Lower lobe of right lung (tissue), 2 donors: ENCODE measurements at regions not wholly inside any gene's neighbourhood (a gene's known extent, or its start where the extent isn't known, plus 50 kb on each side); places are given as distances from the start of the nearest gene placed in this dataset.

ENCODE experiments used
- ATAC-seq, 2 donors: fragments of 200-7000 bp; cut with Tn5 transposase; one replicate each; pipeline ENCODE4 v1.9.1; 2020 to 2022; ENCODE audit warnings: mild to moderate bottlenecking in 2 of 2, moderate library complexity in 2 of 2
- DNase-seq: peaks from one replicate; pipeline ENCODE4 v3.0.0-alpha.2; 2020
- H3K27ac ChIP-seq: fragments of 200-600 bp; one replicate; pipeline ENCODE4 v1.8.0; 2022
- H3K27me3 ChIP-seq: fragments of 200-600 bp; one replicate; pipeline ENCODE4 v1.8.0; 2022; ENCODE audit warnings: low read depth
- H3K36me3 ChIP-seq: fragments of 200-600 bp; one replicate; pipeline ENCODE4 v1.8.0; 2022; ENCODE audit warnings: mild to moderate bottlenecking
- H3K4me1 ChIP-seq: fragments of 200-600 bp; one replicate; pipeline ENCODE4 v1.8.0; 2022
- H3K4me3 ChIP-seq: fragments of 200-600 bp; one replicate; pipeline ENCODE4 v1.8.0; 2022; ENCODE audit warnings: mild to moderate bottlenecking
- H3K9me3 ChIP-seq: fragments of 200-600 bp; one replicate; pipeline ENCODE4 v1.8.0; 2022
- intact Hi-C: fragments of 100-400 bp; cut with DNase I; formaldehyde crosslinking; loops from one replicate; pipeline ENCODE4 v1.11.0; 2022
- TF ChIP-seq, protein P1 (sequence below): fragments of 200-600 bp; IDR thresholded peaks from one replicate; pipeline ENCODE4 v1.8.0; 2022; ENCODE audit warnings: antibody characterized with exemption, mild to moderate bottlenecking
- donor health status: DM: no; HTN: yes; CAD: no; lungs with severe emphysema.

DNA sequence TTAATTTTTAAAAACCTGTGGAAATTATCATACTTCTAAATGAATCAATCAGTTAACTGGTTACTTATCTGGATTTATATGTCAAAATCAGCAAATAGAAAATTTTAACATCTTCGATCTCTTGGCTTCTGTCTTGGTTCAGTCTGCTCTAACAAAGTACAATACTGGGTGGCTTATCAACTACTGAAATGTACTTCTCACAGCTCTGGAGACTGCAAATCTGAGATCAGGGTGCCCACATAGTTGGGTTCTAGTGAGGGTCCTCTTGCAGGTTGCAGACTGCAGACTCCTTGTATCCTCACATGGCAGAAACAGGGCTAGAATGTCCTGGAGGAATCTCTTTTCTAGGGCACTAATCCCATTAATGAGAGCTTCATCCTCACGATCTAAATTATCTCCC is 1851.6 kb upstream of the TENM3 start:
- intact Hi-C loops = no loop called here
- Histone ChIP-seq H3K4me3 (no peak overlapping the region), H3K27me3 (no peaks in the 10 kb centered on the region), H3K27ac (no peak overlapping the region), H3K36me3 (no peaks in the 10 kb centered on the region), H3K9me3 (peaks cover 5% of the 10 kb centered on the region), H3K4me1 (no peaks in the 10 kb centered on the region)
- ATAC-seq (no peak), DNase-seq (no peak)
- TF ChIP-seq, protein P1, sequence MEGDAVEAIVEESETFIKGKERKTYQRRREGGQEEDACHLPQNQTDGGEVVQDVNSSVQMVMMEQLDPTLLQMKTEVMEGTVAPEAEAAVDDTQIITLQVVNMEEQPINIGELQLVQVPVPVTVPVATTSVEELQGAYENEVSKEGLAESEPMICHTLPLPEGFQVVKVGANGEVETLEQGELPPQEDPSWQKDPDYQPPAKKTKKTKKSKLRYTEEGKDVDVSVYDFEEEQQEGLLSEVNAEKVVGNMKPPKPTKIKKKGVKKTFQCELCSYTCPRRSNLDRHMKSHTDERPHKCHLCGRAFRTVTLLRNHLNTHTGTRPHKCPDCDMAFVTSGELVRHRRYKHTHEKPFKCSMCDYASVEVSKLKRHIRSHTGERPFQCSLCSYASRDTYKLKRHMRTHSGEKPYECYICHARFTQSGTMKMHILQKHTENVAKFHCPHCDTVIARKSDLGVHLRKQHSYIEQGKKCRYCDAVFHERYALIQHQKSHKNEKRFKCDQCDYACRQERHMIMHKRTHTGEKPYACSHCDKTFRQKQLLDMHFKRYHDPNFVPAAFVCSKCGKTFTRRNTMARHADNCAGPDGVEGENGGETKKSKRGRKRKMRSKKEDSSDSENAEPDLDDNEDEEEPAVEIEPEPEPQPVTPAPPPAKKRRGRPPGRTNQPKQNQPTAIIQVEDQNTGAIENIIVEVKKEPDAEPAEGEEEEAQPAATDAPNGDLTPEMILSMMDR = no peak

DNA sequence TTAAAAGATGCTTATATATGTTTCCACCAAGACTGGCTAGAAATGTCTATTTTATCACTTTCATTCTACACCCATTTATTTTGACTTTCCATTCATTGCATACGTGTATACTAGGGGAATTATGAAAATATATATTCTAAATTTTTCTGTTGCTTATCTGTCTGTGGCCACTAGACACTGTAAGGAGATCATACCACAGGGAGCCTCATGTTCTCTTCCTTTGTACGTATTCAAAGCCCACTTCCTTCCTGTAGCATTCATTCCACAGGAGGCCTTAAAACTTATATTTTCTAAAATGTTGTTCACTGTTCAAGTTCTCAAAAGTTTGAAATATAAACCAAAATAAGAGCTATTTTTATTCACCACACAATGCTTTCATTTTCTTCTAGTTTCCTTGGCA is 1848.9 kb upstream of the TENM3 start:
- no peak overlapping the region for H3K27ac ChIP-seq
- intact Hi-C loops = no loop called here
- TF ChIP-seq, protein P1 = no peak
- peaks cover 5% of the 10 kb centered on the region for H3K9me3 ChIP-seq
- H3K36me3 ChIP-seq = no peaks in the 10 kb centered on the region
- DNase-seq (no peak), ATAC-seq (no peak)
- H3K4me1 ChIP-seq = no peaks in the 10 kb centered on the region
- H3K4me3 ChIP-seq = no peak overlapping the region
- no peaks in the 10 kb centered on the region for H3K27me3 ChIP-seq

DNA sequence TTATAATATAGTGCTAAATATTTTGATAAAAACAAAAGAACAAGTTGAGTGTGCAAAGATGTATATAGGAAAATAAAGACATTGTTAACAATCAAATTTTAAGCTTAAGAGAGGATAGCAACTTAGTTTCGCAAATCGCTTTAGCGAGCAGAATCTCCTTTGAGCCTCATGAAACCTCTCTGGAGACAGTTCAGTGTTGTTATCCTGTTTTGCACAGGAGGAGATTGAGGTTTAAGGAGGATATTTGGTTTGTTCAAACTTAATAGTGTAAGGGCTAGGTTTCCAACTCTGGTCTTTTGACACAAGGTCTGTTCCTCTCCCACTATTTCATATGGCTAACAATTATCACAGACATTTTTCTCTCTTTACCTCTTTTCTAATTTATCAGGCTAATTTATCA is 1848.5 kb upstream of the TENM3 start:
- DNase-seq = no peak
- H3K36me3 ChIP-seq = no peaks in the 10 kb centered on the region
- no peak overlapping the region for H3K4me3 ChIP-seq
- H3K27me3 ChIP-seq = no peaks in the 10 kb centered on the region
- TF ChIP-seq, protein P1 = no peak
- intact Hi-C loops = no loop called here
- no peaks in the 10 kb centered on the region for H3K4me1 ChIP-seq
- no peak for ATAC-seq
- H3K27ac ChIP-seq = no peak overlapping the region
- peaks cover 5% of the 10 kb centered on the region for H3K9me3 ChIP-seq

DNA sequence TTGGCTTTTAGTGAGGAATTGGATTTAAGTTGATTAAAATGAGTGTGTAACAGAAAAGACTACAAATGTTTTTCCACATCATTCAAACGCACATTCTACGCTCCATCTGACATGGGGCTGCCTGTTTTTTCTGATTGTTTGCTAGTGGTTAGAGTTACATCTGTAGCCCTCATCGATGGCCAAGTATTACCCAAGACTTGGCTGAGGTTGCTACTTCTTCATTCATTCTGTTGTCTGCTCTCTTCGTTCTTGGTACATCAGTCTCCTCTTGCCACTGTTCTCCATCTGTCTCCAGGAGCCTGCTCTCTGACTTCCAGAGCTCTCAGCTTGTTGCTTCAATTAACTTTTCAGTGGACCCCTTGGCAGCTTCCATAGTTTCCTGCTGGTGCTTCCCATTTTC is 1844.6 kb upstream of the TENM3 start:
- Histone ChIP-seq H3K4me1 (no peaks in the 10 kb centered on the region), H3K36me3 (no peaks in the 10 kb centered on the region), H3K4me3 (no peak overlapping the region), H3K9me3 (no peaks in the 10 kb centered on the region), H3K27me3 (no peaks in the 10 kb centered on the region), H3K27ac (no peak overlapping the region)
- peak in 1 of 2 donors; percentile 53 for ATAC-seq
- intact Hi-C loops = no loop called here
- no peak for DNase-seq
- TF ChIP-seq, protein P1 = no peak

GRCh38 chr4:180407275-180407885 is 1835.8 kb upstream of the TENM3 start:
- DNase-seq (no peak), ATAC-seq (no peak)
- no peak overlapping the region for H3K27ac ChIP-seq
- no peaks in the 10 kb centered on the region for H3K9me3 ChIP-seq
- no peaks in the 10 kb centered on the region for H3K4me1 ChIP-seq
- no peaks in the 10 kb centered on the region for H3K36me3 ChIP-seq
- TF ChIP-seq, protein P1 = no peak
- no peaks in the 10 kb centered on the region for H3K27me3 ChIP-seq
- no peak overlapping the region for H3K4me3 ChIP-seq
- intact Hi-C loops = no loop called here
